ENCODE measurements at regions not wholly inside any gene's neighbourhood (a gene's known extent, or its start where the extent isn't known, plus 50 kb on each side); places are given as distances from the start of the nearest gene placed in this dataset.
A peak's percentile ranks its signal among the peaks of the same experiment; 100 is the strongest.

GRCh38 chr1:218741852-218742251, 396.7 kb downstream of the TGFB2 start:
- TF ChIP-seq CTCF (IDR thresholded peaks at IDR 0.05) (no peak), RFX5 (IDR thresholded peaks at IDR 0.05) (no peak), KDM1A (IDR thresholded peaks at IDR 0.05; ENCODE audit: low read depth) (no peak), POLR2A (IDR thresholded peaks at IDR 0.05; ENCODE audit: low read length) (no peak), CHD4 (IDR thresholded peaks at IDR 0.05; ENCODE audit: borderline replicate concordance) (no peak), RNF2 (IDR thresholded peaks at IDR 0.05; ENCODE audit: borderline replicate concordance, low read depth) (no peak), CBX2 (IDR thresholded peaks at IDR 0.05; ENCODE audit: borderline replicate concordance, low read depth) (no peak), MAFK (IDR thresholded peaks at IDR 0.05; ENCODE audit: partially characterized antibody) (no peak), KDM5A (IDR thresholded peaks at IDR 0.05) (no peak), CEBPB (IDR thresholded peaks at IDR 0.05) (peak in 1 of 2 experiments; percentile 39; a peak in 1 of 4 replicates), ZNF302 (CRISPR knock-in tag; IDR thresholded peaks at IDR 0.05) (no peak)
